GM23338 (cell line): ENCODE measurements at regions not wholly inside any gene's neighbourhood (a gene's known extent, or its start where the extent isn't known, plus 50 kb on each side); places are given as distances from the start of the nearest gene placed in this dataset.

Experiments
- ATAC-seq: fragments of 200-7000 bp; cut with Tn5 transposase; 3 replicates; pipeline ENCODE4 v1.9.1; 2020
- DNase-seq: peaks from one replicate; pipeline ENCODE4 v3.0.0-alpha.2; 2015; ENCODE audit warnings: low spot score
- H2AFZ ChIP-seq: fragments of 200-600 bp; sonication (generic); 2 replicates; pipeline ENCODE4 v1.8.0; 2016; ENCODE audit warnings: antibody characterized with exemption, mild to moderate bottlenecking, moderate library complexity
- H3F3A ChIP-seq: fragments of 200-600 bp; sonication (generic); replicated peaks from 2 replicates; pipeline ENCODE4 v1.8.0; 2017; ENCODE audit warnings: antibody characterized with exemption, mixed run types, low read depth
- H3K27ac ChIP-seq: fragments of 200-600 bp; sonication (generic); 2 replicates; pipeline ENCODE4 v1.6.1; 2016; ENCODE audit warnings: low read depth
- H3K27me3 ChIP-seq: fragments of 200-600 bp; sonication (generic); 2 replicates; pipeline ENCODE4 v1.8.0; 2016; ENCODE audit warnings: mild to moderate bottlenecking, mixed run types, moderate library complexity; ENCODE audit not compliant: insufficient read depth
- H3K36me3 ChIP-seq: fragments of 200-600 bp; sonication (generic); 2 replicates; pipeline ENCODE4 v1.8.0; 2016; ENCODE audit warnings: mild to moderate bottlenecking; ENCODE audit not compliant: insufficient read depth
- H3K4me1 ChIP-seq: fragments of 200-600 bp; sonication (generic); 2 replicates; pipeline ENCODE4 v1.8.0; 2016; ENCODE audit warnings: mild to moderate bottlenecking, moderate library complexity; ENCODE audit not compliant: insufficient read depth
- H3K4me2 ChIP-seq: fragments of 200-600 bp; sonication (generic); 2 replicates; pipeline ENCODE4 v1.7.1; 2017; ENCODE audit warnings: mixed run types
- H3K4me3 ChIP-seq: fragments of 200-600 bp; sonication (generic); 2 replicates; pipeline ENCODE4 v1.6.1; 2016; ENCODE audit warnings: mixed run types
- H3K79me2 ChIP-seq: fragments of 200-600 bp; sonication (generic); replicated peaks from 2 replicates; pipeline ENCODE4 v1.8.0; 2017; ENCODE audit warnings: mild to moderate bottlenecking; ENCODE audit not compliant: insufficient read depth
- H3K9me2 ChIP-seq: fragments of 200-600 bp; sonication (generic); 2 replicates; pipeline ENCODE4 v1.8.0; 2017; ENCODE audit not compliant: insufficient read depth
- H4K20me1 ChIP-seq: fragments of 200-600 bp; sonication (generic); replicated peaks from 2 replicates; pipeline ENCODE4 v1.8.0; 2017; ENCODE audit warnings: mild to moderate bottlenecking; ENCODE audit not compliant: insufficient read depth
- H3K27ac Mint-ChIP-seq: 2 replicates; pipeline ENCODE4 v1.8.0; 2020; ENCODE audit warnings: inconsistent platforms, mild to moderate bottlenecking, moderate library complexity, mixed read lengths
- H3K27me3 Mint-ChIP-seq: 3 replicates; pipeline ENCODE4 v1.8.0; 2022; ENCODE audit warnings: low read depth, mild to moderate bottlenecking, moderate library complexity, mixed read lengths, inconsistent platforms; ENCODE audit not compliant: insufficient read depth, poor library complexity
- H3K36me3 Mint-ChIP-seq: 3 replicates; pipeline ENCODE4 v1.8.0; 2021; ENCODE audit warnings: low read depth, mild to moderate bottlenecking, inconsistent platforms, moderate library complexity, mixed read lengths
- H3K4me1 Mint-ChIP-seq: 3 replicates; pipeline ENCODE4 v1.8.0; 2020; ENCODE audit warnings: mild to moderate bottlenecking, inconsistent platforms, mixed read lengths
- H3K4me3 Mint-ChIP-seq: 3 replicates; pipeline ENCODE4 v1.8.0; 2021; ENCODE audit warnings: moderate library complexity, mild to moderate bottlenecking, inconsistent platforms, mixed read lengths
- H3K9me3 Mint-ChIP-seq: 3 replicates; pipeline ENCODE4 v1.8.0; 2020; ENCODE audit warnings: moderate library complexity, mild to moderate bottlenecking, inconsistent platforms, mixed read lengths
- CREB1 ChIP-seq: fragments of 250-450 bp; sonication (Bioruptor Pico); IDR thresholded peaks from 2 replicates; pipeline ENCODE4 v1.5.0; 2020; ENCODE audit warnings: low read depth, mild to moderate bottlenecking, moderate library complexity
- CTCF ChIP-seq, 2 experiments: fragments of 200-600 bp in 1 of 2; sonication (generic) in 1 of 2; conservative IDR thresholded peaks; 2 replicates each; pipeline versions ENCODE4 v1.5.1 to v1.6.1; 2016 to 2017; ENCODE audit warnings: antibody characterized with exemption in 2 of 2, low read depth in 2 of 2, mild to moderate bottlenecking in 2 of 2, moderate library complexity in 1 of 2
- ETS1 ChIP-seq: IDR thresholded peaks from 2 replicates; pipeline ENCODE4 v1.6.1; 2016; ENCODE audit warnings: antibody characterized with exemption
- EZH2 ChIP-seq: fragments of 200-600 bp; sonication (generic); IDR thresholded peaks from one replicate; pipeline ENCODE4 v1.8.0; 2017; ENCODE audit warnings: antibody characterized with exemption, mild to moderate bottlenecking, low read depth; ENCODE audit not compliant: unreplicated experiment
- EZH2phosphoT487 ChIP-seq: fragments of 200-600 bp; sonication (generic); IDR thresholded peaks from one replicate; pipeline ENCODE4 v1.8.1; 2018; ENCODE audit warnings: antibody characterized with exemption; ENCODE audit not compliant: unreplicated experiment
- JUNB ChIP-seq: IDR thresholded peaks from one replicate; pipeline ENCODE4 v1.6.1; 2016; ENCODE audit warnings: antibody characterized with exemption; ENCODE audit not compliant: unreplicated experiment
- NANOG ChIP-seq: IDR thresholded peaks from 2 replicates; pipeline ENCODE4 v1.6.1; 2016; ENCODE audit warnings: antibody characterized with exemption, borderline replicate concordance
- POLR2AphosphoS5 ChIP-seq: IDR thresholded peaks from 2 replicates; pipeline ENCODE4 v1.6.1; 2016; ENCODE audit warnings: antibody characterized with exemption, low read depth
- TF ChIP-seq, protein P1 (sequence below): fragments of 250-450 bp; sonication (Bioruptor Pico); IDR thresholded peaks from 2 replicates; pipeline ENCODE4 v1.5.0; 2020; ENCODE audit warnings: mild to moderate bottlenecking, moderate library complexity

GRCh38 chr18:42412281-42412680 is 457.2 kb downstream of the PIK3C3 start (continued):
- TF ChIP-seq, protein P1, sequence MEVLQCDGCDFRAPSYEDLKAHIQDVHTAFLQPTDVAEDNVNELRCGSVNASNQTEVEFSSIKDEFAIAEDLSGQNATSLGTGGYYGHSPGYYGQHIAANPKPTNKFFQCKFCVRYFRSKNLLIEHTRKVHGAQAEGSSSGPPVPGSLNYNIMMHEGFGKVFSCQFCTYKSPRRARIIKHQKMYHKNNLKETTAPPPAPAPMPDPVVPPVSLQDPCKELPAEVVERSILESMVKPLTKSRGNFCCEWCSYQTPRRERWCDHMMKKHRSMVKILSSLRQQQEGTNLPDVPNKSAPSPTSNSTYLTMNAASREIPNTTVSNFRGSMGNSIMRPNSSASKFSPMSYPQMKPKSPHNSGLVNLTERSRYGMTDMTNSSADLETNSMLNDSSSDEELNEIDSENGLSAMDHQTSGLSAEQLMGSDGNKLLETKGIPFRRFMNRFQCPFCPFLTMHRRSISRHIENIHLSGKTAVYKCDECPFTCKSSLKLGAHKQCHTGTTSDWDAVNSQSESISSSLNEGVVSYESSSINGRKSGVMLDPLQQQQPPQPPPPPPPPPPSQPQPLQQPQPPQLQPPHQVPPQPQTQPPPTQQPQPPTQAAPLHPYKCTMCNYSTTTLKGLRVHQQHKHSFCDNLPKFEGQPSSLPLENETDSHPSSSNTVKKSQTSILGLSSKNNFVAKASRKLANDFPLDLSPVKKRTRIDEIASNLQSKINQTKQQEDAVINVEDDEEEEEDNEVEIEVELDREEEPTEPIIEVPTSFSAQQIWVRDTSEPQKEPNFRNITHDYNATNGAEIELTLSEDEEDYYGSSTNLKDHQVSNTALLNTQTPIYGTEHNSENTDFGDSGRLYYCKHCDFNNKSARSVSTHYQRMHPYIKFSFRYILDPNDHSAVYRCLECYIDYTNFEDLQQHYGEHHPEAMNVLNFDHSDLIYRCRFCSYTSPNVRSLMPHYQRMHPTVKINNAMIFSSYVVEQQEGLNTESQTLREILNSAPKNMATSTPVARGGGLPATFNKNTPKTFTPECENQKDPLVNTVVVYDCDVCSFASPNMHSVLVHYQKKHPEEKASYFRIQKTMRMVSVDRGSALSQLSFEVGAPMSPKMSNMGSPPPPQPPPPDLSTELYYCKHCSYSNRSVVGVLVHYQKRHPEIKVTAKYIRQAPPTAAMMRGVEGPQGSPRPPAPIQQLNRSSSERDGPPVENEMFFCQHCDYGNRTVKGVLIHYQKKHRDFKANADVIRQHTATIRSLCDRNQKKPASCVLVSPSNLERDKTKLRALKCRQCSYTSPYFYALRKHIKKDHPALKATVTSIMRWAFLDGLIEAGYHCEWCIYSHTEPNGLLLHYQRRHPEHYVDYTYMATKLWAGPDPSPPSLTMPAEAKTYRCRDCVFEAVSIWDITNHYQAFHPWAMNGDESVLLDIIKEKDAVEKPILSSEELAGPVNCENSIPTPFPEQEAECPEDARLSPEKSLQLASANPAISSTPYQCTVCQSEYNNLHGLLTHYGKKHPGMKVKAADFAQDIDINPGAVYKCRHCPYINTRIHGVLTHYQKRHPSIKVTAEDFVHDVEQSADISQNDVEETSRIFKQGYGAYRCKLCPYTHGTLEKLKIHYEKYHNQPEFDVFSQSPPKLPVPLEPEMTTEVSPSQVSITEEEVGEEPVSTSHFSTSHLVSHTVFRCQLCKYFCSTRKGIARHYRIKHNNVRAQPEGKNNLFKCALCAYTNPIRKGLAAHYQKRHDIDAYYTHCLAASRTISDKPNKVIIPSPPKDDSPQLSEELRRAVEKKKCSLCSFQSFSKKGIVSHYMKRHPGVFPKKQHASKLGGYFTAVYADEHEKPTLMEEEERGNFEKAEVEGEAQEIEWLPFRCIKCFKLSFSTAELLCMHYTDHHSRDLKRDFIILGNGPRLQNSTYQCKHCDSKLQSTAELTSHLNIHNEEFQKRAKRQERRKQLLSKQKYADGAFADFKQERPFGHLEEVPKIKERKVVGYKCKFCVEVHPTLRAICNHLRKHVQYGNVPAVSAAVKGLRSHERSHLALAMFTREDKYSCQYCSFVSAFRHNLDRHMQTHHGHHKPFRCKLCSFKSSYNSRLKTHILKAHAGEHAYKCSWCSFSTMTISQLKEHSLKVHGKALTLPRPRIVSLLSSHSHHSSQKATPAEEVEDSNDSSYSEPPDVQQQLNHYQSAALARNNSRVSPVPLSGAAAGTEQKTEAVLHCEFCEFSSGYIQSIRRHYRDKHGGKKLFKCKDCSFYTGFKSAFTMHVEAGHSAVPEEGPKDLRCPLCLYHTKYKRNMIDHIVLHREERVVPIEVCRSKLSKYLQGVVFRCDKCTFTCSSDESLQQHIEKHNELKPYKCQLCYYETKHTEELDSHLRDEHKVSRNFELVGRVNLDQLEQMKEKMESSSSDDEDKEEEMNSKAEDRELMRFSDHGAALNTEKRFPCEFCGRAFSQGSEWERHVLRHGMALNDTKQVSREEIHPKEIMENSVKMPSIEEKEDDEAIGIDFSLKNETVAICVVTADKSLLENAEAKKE (CRISPR knock-in tag): no peak
- TF ChIP-seq CREB1 (CRISPR knock-in tag): no peak
- no peak for TF ChIP-seq ETS1
- no peak for TF ChIP-seq EZH2phosphoT487
- TF ChIP-seq JUNB: no peak
- TF ChIP-seq EZH2: no peak

- Histone ChIP-seq H2AFZ (no peak overlapping the region), H4K20me1 (no peaks in the 10 kb centered on the region), H3K79me2 (no peaks in the 10 kb centered on the region), H3K4me3 (no peak overlapping the region), H3K4me2 (no peak overlapping the region), H3K36me3 (no peaks in the 10 kb centered on the region; the same call in 1 of the 2 replicates), H3K27me3 (no peaks in the 10 kb centered on the region), H3K9me2 (0 out of 2 replicates have a peak, but pooled peaks cover 3% of the 10 kb centered on the region), H3F3A (no peaks in the 10 kb centered on the region), H3K4me1 (no peaks in the 10 kb centered on the region), H3K27ac (no peak overlapping the region)
- no peaks in the 10 kb centered on the region for H3K27me3 Mint-ChIP-seq
- H3K4me1 Mint-ChIP-seq: no peaks in the 10 kb centered on the region
- no peak overlapping the region for H3K4me3 Mint-ChIP-seq
- H3K36me3 Mint-ChIP-seq: peaks cover 17% of the 10 kb centered on the region; the same call in 2 of the 3 replicates
- no peak overlapping the region for H3K27ac Mint-ChIP-seq
- DNase-seq: no peak
- H3K9me3 Mint-ChIP-seq: peaks cover 29% of the 10 kb centered on the region
- no peak for ATAC-seq
- TF ChIP-seq POLR2AphosphoS5 (no peak), ETS1 (no peak), NANOG (no peak), CTCF (conservative IDR thresholded peaks at IDR 0.05; ENCODE audit: low read depth in 2 of 2) (no peak), JUNB (no peak)
Observed at GRCh38 chr18:42412896-42413295, 457.9 kb downstream of the PIK3C3 start.
